ENCODE measurements at regions not wholly inside any gene's neighbourhood (a gene's known extent, or its start where the extent isn't known, plus 50 kb on each side); places are given as distances from the start of the nearest gene placed in this dataset.

DNA sequence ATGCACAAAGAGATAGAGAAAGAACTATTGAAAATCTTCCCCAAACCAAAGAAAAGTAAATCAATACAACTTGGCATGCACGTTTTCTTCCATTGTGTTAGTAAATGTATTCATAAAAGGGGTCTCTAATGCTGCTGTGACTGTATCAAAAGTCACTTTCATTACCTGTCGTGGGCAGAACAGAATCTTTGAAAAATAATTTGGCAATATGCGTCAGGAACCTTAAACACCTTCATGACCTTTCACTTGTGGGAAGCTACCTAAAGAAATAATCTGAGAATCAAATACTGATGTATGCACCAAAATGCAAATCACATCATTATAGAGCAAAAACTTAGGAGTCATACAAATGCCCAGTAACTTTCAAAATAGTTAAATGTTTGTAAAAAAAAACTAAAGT, 105.3 kb downstream of the ARL4C start:
- H3K27me3 ChIP-seq (ENCODE audit: control insufficient read depth in 1 of 2, insufficient read depth in 2 of 2, low read length in 2 of 2): 0 out of 5 replicates have a peak, but pooled peaks cover 0 to 8% of the 10 kb centered on the region in 2 experiments
- in situ Hi-C loops (cut with HindIII; ENCODE audit: extremely low pct_ligation_motif_present, low pct_unique_long_range_greater_than_20kb): no loop called here
- 30% methylated on average over 3 of the region's 3 CpGs for WGBS (ENCODE audit: low lambda C conversion rate)
- H3K9ac ChIP-seq (ENCODE audit: insufficient read depth, low read depth, low read length): no peak overlapping the region
- no peak overlapping the region for H3K4me2 ChIP-seq (ENCODE audit: low read depth, low read length)
- H3K27ac ChIP-seq (ENCODE audit: extremely low read length, insufficient read depth, low read length): no peak overlapping the region
- DNase-seq (ENCODE audit: low spot score): no peak
- no peak overlapping the region for H3K4me3 ChIP-seq (replicated peaks in 1 of 3; ENCODE audit: insufficient read depth in 1 of 3, low read depth in 2 of 3, low read length in 3 of 3)
- BruUV-seq (replicated peaks): no TSS peak
- no peaks in the 10 kb centered on the region for H3K4me1 ChIP-seq (ENCODE audit: insufficient read depth, low read length)
- no peaks in the 10 kb centered on the region for H3K36me3 ChIP-seq (replicated peaks in 1 of 2; ENCODE audit: control insufficient read depth in 1 of 2, insufficient read depth in 2 of 2, low read length in 2 of 2)
- H2AFZ ChIP-seq (ENCODE audit: low read length): no peak overlapping the region
- ChIA-PET CTCF (ENCODE audit: low intra/inter-chr PET ratio, low total read pairs) (no interaction called here), POLR2A (no interaction called here)
- no peaks in the 10 kb centered on the region for H4K20me1 ChIP-seq (ENCODE audit: insufficient read depth, low read length)
- intact Hi-C loops (cut with micrococcal nuclease; ENCODE audit: unreplicated experiment): no loop called here
- H3K9me3 ChIP-seq (ENCODE audit: low read length): no peaks in the 10 kb centered on the region
- no peaks in the 10 kb centered on the region for H3K79me2 ChIP-seq (ENCODE audit: insufficient read depth, low read length)
- ATAC-seq: no peak
- no peak for FAIRE-seq
- TF ChIP-seq, protein P1, sequence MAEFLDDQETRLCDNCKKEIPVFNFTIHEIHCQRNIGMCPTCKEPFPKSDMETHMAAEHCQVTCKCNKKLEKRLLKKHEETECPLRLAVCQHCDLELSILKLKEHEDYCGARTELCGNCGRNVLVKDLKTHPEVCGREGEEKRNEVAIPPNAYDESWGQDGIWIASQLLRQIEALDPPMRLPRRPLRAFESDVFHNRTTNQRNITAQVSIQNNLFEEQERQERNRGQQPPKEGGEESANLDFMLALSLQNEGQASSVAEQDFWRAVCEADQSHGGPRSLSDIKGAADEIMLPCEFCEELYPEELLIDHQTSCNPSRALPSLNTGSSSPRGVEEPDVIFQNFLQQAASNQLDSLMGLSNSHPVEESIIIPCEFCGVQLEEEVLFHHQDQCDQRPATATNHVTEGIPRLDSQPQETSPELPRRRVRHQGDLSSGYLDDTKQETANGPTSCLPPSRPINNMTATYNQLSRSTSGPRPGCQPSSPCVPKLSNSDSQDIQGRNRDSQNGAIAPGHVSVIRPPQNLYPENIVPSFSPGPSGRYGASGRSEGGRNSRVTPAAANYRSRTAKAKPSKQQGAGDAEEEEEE (CRISPR knock-in tag; IDR thresholded peaks at IDR 0.05; ENCODE audit: borderline replicate concordance): no peak
- TF ChIP-seq ZNF326 (CRISPR knock-in tag; IDR thresholded peaks at IDR 0.05; ENCODE audit: borderline replicate concordance) (no peak), FOXO1 (CRISPR knock-in tag; IDR thresholded peaks at IDR 0.05) (no peak), ZNF569 (CRISPR knock-in tag; IDR thresholded peaks at IDR 0.05; ENCODE audit: borderline replicate concordance) (no peak), HOXA5 (CRISPR knock-in tag; IDR thresholded peaks at IDR 0.05) (no peak), ZNF329 (CRISPR knock-in tag; IDR thresholded peaks at IDR 0.05; ENCODE audit: low read depth) (no peak), NCOA1 (CRISPR knock-in tag; IDR thresholded peaks at IDR 0.05) (no peak), ZNF180 (CRISPR knock-in tag; IDR thresholded peaks at IDR 0.05; ENCODE audit: borderline replicate concordance, low read depth) (no peak), ZNF772 (CRISPR knock-in tag; IDR thresholded peaks at IDR 0.05) (no peak), KAT8 (CRISPR knock-in tag; IDR thresholded peaks at IDR 0.05) (no peak), MIER2 (CRISPR knock-in tag; IDR thresholded peaks at IDR 0.05) (no peak), HHEX (CRISPR knock-in tag; IDR thresholded peaks at IDR 0.05) (no peak), ZNF564 (CRISPR knock-in tag; IDR thresholded peaks at IDR 0.05) (no peak), MEIS2 (CRISPR knock-in tag; IDR thresholded peaks at IDR 0.05) (no peak)
- TF ChIP-seq, protein P2, sequence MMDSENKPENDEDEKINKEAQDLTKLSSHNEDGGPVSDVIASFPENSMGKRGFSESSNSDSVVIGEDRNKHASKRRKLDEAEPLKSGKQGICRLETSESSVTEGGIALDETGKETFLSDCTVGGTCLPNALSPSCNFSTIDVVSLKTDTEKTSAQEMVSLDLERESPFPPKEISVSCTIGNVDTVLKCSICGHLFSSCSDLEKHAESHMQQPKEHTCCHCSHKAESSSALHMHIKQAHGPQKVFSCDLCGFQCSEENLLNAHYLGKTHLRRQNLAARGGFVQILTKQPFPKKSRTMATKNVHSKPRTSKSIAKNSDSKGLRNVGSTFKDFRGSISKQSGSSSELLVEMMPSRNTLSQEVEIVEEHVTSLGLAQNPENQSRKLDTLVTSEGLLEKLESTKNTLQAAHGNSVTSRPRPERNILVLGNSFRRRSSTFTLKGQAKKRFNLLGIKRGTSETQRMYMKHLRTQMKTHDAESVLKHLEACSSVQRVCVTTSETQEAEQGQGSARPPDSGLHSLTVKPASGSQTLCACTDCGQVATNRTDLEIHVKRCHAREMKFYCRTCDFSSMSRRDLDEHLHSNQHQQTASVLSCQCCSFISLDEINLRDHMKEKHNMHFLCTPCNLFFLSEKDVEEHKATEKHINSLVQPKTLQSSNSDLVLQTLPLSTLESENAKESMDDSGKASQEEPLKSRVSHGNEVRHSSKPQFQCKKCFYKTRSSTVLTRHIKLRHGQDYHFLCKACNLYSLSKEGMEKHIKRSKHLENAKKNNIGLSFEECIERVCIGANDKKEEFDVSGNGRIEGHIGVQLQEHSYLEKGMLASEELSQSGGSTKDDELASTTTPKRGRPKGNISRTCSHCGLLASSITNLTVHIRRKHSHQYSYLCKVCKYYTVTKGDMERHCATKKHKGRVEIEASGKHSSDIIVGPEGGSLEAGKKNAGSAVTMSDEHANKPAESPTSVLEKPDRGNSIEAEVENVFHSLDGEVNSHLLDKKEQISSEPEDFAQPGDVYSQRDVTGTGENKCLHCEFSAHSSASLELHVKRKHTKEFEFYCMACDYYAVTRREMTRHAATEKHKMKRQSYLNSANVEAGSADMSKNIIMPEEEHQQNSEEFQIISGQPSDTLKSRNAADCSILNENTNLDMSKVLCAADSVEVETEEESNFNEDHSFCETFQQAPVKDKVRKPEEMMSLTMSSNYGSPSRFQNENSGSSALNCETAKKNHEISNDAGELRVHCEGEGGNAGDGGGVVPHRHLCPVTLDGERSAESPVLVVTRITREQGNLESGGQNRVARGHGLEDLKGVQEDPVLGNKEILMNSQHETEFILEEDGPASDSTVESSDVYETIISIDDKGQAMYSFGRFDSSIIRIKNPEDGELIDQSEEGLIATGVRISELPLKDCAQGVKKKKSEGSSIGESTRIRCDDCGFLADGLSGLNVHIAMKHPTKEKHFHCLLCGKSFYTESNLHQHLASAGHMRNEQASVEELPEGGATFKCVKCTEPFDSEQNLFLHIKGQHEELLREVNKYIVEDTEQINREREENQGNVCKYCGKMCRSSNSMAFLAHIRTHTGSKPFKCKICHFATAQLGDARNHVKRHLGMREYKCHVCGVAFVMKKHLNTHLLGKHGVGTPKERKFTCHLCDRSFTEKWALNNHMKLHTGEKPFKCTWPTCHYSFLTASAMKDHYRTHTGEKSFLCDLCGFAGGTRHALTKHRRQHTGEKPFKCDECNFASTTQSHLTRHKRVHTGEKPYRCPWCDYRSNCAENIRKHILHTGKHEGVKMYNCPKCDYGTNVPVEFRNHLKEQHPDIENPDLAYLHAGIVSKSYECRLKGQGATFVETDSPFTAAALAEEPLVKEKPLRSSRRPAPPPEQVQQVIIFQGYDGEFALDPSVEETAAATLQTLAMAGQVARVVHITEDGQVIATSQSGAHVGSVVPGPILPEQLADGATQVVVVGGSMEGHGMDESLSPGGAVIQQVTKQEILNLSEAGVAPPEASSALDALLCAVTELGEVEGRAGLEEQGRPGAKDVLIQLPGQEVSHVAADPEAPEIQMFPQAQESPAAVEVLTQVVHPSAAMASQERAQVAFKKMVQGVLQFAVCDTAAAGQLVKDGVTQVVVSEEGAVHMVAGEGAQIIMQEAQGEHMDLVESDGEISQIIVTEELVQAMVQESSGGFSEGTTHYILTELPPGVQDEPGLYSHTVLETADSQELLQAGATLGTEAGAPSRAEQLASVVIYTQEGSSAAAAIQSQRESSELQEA (CRISPR knock-in tag; IDR thresholded peaks at IDR 0.05; ENCODE audit: not compliant biosample characterization): no peak
- TF ChIP-seq, protein P3, sequence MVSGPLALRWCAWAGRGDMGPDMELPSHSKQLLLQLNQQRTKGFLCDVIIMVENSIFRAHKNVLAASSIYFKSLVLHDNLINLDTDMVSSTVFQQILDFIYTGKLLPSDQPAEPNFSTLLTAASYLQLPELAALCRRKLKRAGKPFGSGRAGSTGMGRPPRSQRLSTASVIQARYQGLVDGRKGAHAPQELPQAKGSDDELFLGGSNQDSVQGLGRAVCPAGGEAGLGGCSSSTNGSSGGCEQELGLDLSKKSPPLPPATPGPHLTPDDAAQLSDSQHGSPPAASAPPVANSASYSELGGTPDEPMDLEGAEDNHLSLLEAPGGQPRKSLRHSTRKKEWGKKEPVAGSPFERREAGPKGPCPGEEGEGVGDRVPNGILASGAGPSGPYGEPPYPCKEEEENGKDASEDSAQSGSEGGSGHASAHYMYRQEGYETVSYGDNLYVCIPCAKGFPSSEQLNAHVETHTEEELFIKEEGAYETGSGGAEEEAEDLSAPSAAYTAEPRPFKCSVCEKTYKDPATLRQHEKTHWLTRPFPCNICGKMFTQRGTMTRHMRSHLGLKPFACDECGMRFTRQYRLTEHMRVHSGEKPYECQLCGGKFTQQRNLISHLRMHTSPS (CRISPR knock-in tag; IDR thresholded peaks at IDR 0.05; ENCODE audit: low read depth): no peak

All from HepG2 (cell line).